ENCODE measurements at regions not wholly inside any gene's neighbourhood (a gene's known extent, or its start where the extent isn't known, plus 50 kb on each side); places are given as distances from the start of the nearest gene placed in this dataset.

DNA sequence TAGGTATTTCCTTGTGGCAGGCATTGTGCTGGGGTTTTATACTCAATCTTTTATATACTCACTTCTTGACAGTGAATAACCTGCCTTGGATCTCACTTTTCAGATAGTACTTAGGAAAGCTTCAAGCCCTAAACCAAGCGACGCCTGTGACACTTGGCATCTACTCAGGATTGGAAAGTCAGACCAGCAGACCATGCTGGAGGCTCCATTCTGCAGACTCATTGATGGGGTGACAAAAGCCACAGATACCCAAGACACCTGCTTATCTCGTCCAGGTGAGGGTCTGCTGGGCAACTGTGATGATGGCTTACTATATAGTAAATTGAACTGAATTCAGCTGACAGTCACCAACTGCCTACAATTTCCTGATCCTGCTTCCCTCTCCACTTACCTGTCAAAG, 79.4 kb upstream of the MRPS22 start:
- ChIA-PET CTCF (ENCODE audit: low intra/inter-chr PET ratio) (no interaction called here), POLR2A (interaction anchor here (0.7 to 0.9 kb wide), 2 partner anchors 57 to 682 kb away, joined by 3 read pairs; no protein-coding TSS in a partner anchor)
- peaks cover 0 to 5% of the 10 kb centered on the region in 2 experiments; a peak in 1 of 5 replicates for H3K4me1 ChIP-seq (replicated peaks in 1 of 2; ENCODE audit: control insufficient read depth in 2 of 2, insufficient read depth in 2 of 2, low read length in 2 of 2)
- H3K4me2 ChIP-seq (ENCODE audit: insufficient read depth, low read length), result no peak overlapping the region
- no peaks in the 10 kb centered on the region for H3K79me2 ChIP-seq (ENCODE audit: control insufficient read depth, insufficient read depth, low read length)
- 62% methylated on average over 3 of the region's 3 CpGs for WGBS (ENCODE audit: insufficient coverage, low coverage, missing lambda C conversion rate)
- no peak overlapping the region for H3K27ac ChIP-seq (ENCODE audit: extremely low read depth, low read depth, low read length)
- no peaks in the 10 kb centered on the region for H3K27me3 ChIP-seq (ENCODE audit: control insufficient read depth in 2 of 2, insufficient read depth in 2 of 2, low read length in 2 of 2)
- no peaks in the 10 kb centered on the region for H3K9me1 ChIP-seq (ENCODE audit: control insufficient read depth, insufficient read depth, low read length)
- no peak for ATAC-seq
- H3K9me3 ChIP-seq (replicated peaks; ENCODE audit: control insufficient read depth, insufficient read depth, low read depth, low read length), result no peaks in the 10 kb centered on the region
- no peak for TF ChIP-seq MBD1 (CRISPR knock-in tag; IDR thresholded peaks at IDR 0.05)
- no peak for TF ChIP-seq ZNF282 (CRISPR knock-in tag; IDR thresholded peaks at IDR 0.05)
- TF ChIP-seq PHTF2 (CRISPR knock-in tag; IDR thresholded peaks at IDR 0.05), result no peak
- TF ChIP-seq PTBP1 (IDR thresholded peaks at IDR 0.05; ENCODE audit: low read depth, low read length), result no peak
- TF ChIP-seq RREB1 (CRISPR knock-in tag; IDR thresholded peaks at IDR 0.05), result no peak
- no peak for FAIRE-seq
- no peaks in the 10 kb centered on the region for H4K20me1 ChIP-seq (replicated peaks; ENCODE audit: control insufficient read depth, insufficient read depth, low read length)
- H2AFZ ChIP-seq (ENCODE audit: low read depth, low read length), result no peak overlapping the region
- H3K9ac ChIP-seq (ENCODE audit: insufficient read depth in 1 of 2, low read depth in 2 of 2, low read length in 2 of 2), result no peak overlapping the region
- no peak overlapping the region for H3K4me3 ChIP-seq
- in situ Hi-C loops (cut with MboI) (no loop called here), intact Hi-C loops (cut with micrococcal nuclease) (no loop called here)
- H3K36me3 ChIP-seq (ENCODE audit: control insufficient read depth, insufficient read depth, low read length), result no peaks in the 10 kb centered on the region
- no TSS peak for BruUV-seq (replicated peaks)
- no peak for DNase-seq (ENCODE audit: extremely low read depth in 1 of 4, low spot score in 3 of 4)
